ENCODE measurements at regions not wholly inside any gene's neighbourhood (a gene's known extent, or its start where the extent isn't known, plus 50 kb on each side); places are given as distances from the start of the nearest gene placed in this dataset.
"Not testable (repeated sequence)": the region's sequence is repeated elsewhere in the genome, so short reads cannot be mapped to it uniquely, and the experiment has no call there.

DNA sequence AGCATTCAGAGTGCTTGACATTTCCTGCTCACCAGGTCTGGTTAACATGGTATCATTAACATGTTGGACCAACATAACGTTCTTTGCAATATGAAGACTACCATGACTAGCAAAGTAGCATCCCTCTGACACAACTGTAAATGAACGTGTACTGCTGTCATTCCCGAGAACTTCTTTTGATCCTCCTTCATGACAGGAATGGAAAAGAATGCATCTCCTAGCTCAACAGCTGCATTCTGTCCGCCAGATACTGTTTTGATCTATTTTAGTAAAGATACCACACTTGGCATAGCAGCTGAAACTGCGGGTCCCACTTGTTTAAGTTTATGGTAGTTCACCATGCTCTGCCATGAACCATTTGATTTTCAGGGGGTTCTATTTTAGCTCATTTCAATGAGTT, 144.2 kb upstream of the PARD3B start:
- Histone ChIP-seq H3K27ac (ENCODE audit: low read depth in 1 of 2, low read length in 1 of 2) (no peak overlapping the region), H3K36me3 (ENCODE audit: control insufficient read depth in 2 of 2, insufficient read depth in 2 of 2, low read length in 1 of 2) (no peaks in the 10 kb centered on the region), H3K9me3 (ENCODE audit: control insufficient read depth in 2 of 2, insufficient read depth in 1 of 2, low read length in 1 of 2) (no peaks in the 10 kb centered on the region), H3K27me3 (ENCODE audit: control insufficient read depth in 2 of 2, insufficient read depth in 1 of 2, low read length in 1 of 2) (no peaks in the 10 kb centered on the region), H3K4me3 (ENCODE audit: low read length in 2 of 2) (no peak overlapping the region), H3K4me1 (ENCODE audit: control insufficient read depth in 2 of 2, insufficient read depth in 2 of 2, low read length in 2 of 2) (no peaks in the 10 kb centered on the region)
- DNase-seq (ENCODE audit: low read depth in 6 of 9, low spot score in 9 of 9): no peak
- 93% methylated on average over 5 of the region's 5 CpGs for WGBS

DNA sequence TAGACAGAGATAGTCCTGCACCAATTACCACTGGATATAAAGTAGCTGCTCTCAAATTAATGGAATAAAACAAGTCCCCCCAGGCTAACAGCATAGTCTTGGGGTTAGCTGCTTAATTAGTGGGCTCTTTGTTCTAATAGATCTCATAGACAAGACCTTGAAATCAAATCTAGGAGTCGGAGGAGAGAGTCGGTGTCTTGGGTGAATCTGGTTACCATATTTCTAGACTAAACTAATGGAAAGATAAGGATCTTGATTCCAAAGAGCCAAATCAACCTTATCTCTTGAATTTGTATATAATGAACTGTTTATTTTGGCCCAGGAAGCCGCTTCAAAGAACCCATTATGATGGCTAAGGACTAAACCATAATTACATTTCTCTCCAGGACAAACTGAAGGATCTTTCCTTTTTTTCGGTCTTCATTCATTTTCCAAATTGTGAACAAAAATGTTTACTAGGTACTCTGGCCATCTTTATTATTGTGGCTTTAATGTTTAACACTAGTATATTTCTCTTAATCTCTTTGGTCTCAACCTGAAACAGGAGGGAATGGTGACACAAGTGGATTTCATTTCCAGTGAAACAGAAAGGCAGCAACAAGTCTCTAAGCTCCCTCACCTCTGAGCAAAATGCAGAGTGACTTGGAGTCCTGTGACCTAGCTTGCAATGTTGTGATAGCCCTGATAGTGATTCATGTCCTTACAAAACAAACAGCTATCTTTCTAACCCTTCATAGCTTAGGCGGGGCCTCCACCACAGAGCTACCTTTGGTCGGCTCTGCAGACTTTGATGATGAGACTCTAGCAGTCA, 137.9 kb upstream of the PARD3B start:
- Histone ChIP-seq H3K9me3 (ENCODE audit: control insufficient read depth in 2 of 2, insufficient read depth in 1 of 2, low read length in 1 of 2) (no peaks in the 10 kb centered on the region), H3K4me3 (ENCODE audit: low read length in 2 of 2) (no peak overlapping the region), H3K27ac (ENCODE audit: low read depth in 1 of 2, low read length in 1 of 2) (no peak overlapping the region), H3K4me1 (ENCODE audit: control insufficient read depth in 2 of 2, insufficient read depth in 2 of 2, low read length in 2 of 2) (no peaks in the 10 kb centered on the region), H3K27me3 (ENCODE audit: control insufficient read depth in 2 of 2, insufficient read depth in 1 of 2, low read length in 1 of 2) (no peaks in the 10 kb centered on the region), H3K36me3 (ENCODE audit: control insufficient read depth in 2 of 2, insufficient read depth in 2 of 2, low read length in 1 of 2) (no peaks in the 10 kb centered on the region)
- WGBS: 91% methylated on average over 6 of the region's 6 CpGs
- DNase-seq (ENCODE audit: low read depth in 6 of 9, low spot score in 9 of 9): no peak

DNA sequence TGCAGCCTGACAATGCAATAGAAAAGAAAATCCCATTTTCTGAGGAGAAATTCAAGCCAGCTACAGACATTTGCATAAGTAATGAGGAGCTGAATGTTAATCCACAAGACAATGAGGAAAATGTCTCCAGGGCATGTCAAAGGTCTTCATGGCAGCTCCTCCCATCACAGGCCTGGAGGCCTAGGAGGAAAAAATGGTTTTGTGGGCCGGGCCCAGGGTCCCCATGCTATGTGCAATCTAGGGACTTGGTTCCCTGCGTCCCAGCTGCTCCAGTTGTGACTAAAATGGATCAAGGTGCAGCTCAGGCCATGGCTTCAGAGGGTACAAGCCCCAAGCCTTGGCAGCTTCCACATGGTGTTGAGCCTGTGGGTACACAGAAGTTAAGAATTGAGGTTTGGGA, 132.5 kb upstream of the PARD3B start:
- 84% methylated on average over 2 of the region's 2 CpGs for WGBS
- H3K4me1 ChIP-seq (ENCODE audit: control insufficient read depth in 2 of 2, insufficient read depth in 2 of 2, low read length in 2 of 2); H3K36me3 ChIP-seq (ENCODE audit: control insufficient read depth in 2 of 2, insufficient read depth in 2 of 2, low read length in 1 of 2); H3K27me3 ChIP-seq (ENCODE audit: control insufficient read depth in 2 of 2, insufficient read depth in 1 of 2, low read length in 1 of 2); H3K9me3 ChIP-seq (ENCODE audit: control insufficient read depth in 2 of 2, insufficient read depth in 1 of 2, low read length in 1 of 2); DNase-seq (ENCODE audit: low read depth in 6 of 9, low spot score in 9 of 9); H3K27ac ChIP-seq (ENCODE audit: low read depth in 1 of 2, low read length in 1 of 2); H3K4me3 ChIP-seq (ENCODE audit: low read length in 2 of 2): not testable (repeated sequence)

DNA sequence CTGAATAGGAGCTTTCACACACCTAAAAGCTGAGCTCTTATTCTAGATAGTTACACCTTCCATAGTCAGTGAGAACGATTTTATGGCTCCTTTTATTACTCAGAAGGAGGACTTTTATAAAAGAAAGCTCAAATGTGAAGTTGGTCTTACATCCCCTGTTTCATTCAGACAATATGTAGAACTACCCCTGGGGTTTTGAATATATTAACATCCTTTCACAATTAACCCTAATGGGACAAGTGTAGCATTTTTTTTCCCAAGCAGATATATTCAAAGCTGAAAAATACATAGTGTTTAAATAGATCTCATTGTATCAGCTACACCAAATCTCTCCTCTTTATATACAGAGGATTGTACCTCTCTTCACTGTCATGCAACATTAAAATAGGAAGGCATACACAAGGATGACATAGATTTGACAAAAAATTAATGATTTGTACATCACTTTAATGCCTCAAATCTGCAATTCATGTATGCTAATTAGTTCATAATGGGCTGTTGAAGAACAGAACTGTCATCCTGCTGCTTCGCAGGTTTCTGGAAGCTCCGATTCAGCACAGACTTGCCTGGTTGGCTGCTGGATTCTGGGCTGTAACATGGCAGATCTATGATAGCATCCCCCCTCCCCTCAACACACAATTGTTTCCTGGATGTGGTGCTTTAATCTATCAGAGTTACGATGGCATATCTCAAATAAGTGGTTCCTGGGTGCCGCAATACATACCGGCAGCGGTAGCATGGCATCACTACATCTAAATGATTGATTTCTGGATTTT, 129.7 kb upstream of the PARD3B start:
- WGBS: 92% methylated on average over 7 of the region's 7 CpGs
- Histone ChIP-seq H3K27me3 (ENCODE audit: control insufficient read depth in 2 of 2, insufficient read depth in 1 of 2, low read length in 1 of 2) (no peaks in the 10 kb centered on the region), H3K9me3 (ENCODE audit: control insufficient read depth in 2 of 2, insufficient read depth in 1 of 2, low read length in 1 of 2) (peaks cover 0 to 9% of the 10 kb centered on the region in 2 donors), H3K4me3 (ENCODE audit: low read length in 2 of 2) (no peak overlapping the region), H3K36me3 (ENCODE audit: control insufficient read depth in 2 of 2, insufficient read depth in 2 of 2, low read length in 1 of 2) (no peaks in the 10 kb centered on the region), H3K4me1 (ENCODE audit: control insufficient read depth in 2 of 2, insufficient read depth in 2 of 2, low read length in 2 of 2) (no peaks in the 10 kb centered on the region), H3K27ac (ENCODE audit: low read depth in 1 of 2, low read length in 1 of 2) (no peak overlapping the region)
- no peak for DNase-seq (ENCODE audit: low read depth in 6 of 9, low spot score in 9 of 9)

DNA sequence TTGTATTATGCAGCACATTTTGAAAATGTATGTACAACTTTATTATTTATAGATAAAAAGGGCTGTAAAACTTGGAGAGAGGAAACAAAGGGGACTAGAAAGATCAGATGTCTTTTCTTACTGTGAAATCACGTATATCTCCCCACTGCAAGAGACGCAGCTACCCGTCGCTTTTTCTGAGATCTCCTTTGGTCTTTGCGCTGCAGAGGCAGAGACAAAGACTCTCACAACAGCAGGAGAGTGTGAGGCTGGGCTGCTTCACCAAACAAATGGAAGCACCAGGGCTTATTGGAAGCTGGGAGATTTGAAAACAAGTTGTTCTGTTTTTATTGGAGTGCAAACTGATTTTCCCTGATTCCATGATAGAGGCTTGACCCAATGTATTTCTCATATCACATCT, 129.0 kb upstream of the PARD3B start:
- no peak overlapping the region for H3K27ac ChIP-seq (ENCODE audit: low read depth in 1 of 2, low read length in 1 of 2)
- no peaks in the 10 kb centered on the region for H3K27me3 ChIP-seq (ENCODE audit: control insufficient read depth in 2 of 2, insufficient read depth in 1 of 2, low read length in 1 of 2)
- no peak for DNase-seq (ENCODE audit: low read depth in 6 of 9, low spot score in 9 of 9)
- H3K4me3 ChIP-seq (ENCODE audit: low read length in 2 of 2): no peak overlapping the region
- H3K36me3 ChIP-seq (ENCODE audit: control insufficient read depth in 2 of 2, insufficient read depth in 2 of 2, low read length in 1 of 2): no peaks in the 10 kb centered on the region
- H3K4me1 ChIP-seq (ENCODE audit: control insufficient read depth in 2 of 2, insufficient read depth in 2 of 2, low read length in 2 of 2): no peaks in the 10 kb centered on the region
- WGBS: 93% methylated on average over 5 of the region's 5 CpGs
- peaks cover 0 to 9% of the 10 kb centered on the region in 2 donors for H3K9me3 ChIP-seq (ENCODE audit: control insufficient read depth in 2 of 2, insufficient read depth in 1 of 2, low read length in 1 of 2)

DNA sequence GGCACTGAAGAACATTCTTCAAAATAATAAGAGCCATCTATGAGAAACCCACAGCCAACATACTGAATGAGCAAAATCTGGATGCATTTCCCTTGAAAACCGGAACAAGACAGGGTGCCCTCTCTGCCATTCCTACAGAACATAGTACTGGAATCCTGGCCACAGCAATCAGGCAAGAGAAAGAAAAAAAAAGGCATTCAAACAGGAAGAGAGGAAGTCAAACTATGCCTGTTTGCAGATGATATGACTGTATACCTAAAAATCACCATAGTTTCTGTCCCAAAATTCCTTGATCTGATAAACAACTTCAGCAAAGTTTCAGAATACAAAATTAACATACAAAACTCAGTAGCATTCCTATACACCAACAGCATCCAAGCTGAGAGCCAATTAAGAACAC, 119.5 kb upstream of the PARD3B start:
- 87% methylated on average over 1 of the region's 1 CpG for WGBS
- no peak overlapping the region for H3K4me3 ChIP-seq (ENCODE audit: low read length in 2 of 2)
- no peaks in the 10 kb centered on the region for H3K36me3 ChIP-seq (ENCODE audit: control insufficient read depth in 2 of 2, insufficient read depth in 2 of 2, low read length in 1 of 2)
- no peaks in the 10 kb centered on the region for H3K27me3 ChIP-seq (ENCODE audit: control insufficient read depth in 2 of 2, insufficient read depth in 1 of 2, low read length in 1 of 2)
- no peak for DNase-seq (ENCODE audit: low read depth in 6 of 9, low spot score in 9 of 9)
- H3K4me1 ChIP-seq (ENCODE audit: control insufficient read depth in 2 of 2, insufficient read depth in 2 of 2, low read length in 2 of 2): no peaks in the 10 kb centered on the region
- H3K27ac ChIP-seq (ENCODE audit: low read depth in 1 of 2, low read length in 1 of 2): no peak overlapping the region
- H3K9me3 ChIP-seq (ENCODE audit: control insufficient read depth in 2 of 2, insufficient read depth in 1 of 2, low read length in 1 of 2): no peaks in the 10 kb centered on the region

DNA sequence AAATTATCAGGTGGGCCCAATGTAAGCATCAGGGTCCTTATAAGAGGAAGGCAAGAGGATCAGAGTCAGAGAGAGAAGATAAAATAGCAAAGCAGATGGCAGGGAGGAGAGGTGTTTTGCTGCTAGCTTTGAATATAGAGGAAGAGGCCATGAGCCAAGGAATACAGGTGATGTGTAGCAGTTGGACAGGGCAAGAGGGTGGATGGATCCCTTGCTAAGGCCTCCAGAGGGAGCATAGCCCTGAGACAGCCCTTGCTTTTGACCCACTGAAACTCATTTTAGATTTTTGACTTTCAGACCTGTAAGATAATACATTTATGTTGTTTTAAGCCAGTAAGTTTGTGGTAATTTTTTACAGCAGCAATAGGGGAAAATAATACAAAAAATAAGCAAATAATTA, 116.6 kb upstream of the PARD3B start:
- Histone ChIP-seq H3K36me3 (ENCODE audit: control insufficient read depth in 2 of 2, insufficient read depth in 2 of 2, low read length in 1 of 2) (no peaks in the 10 kb centered on the region), H3K9me3 (ENCODE audit: control insufficient read depth in 2 of 2, insufficient read depth in 1 of 2, low read length in 1 of 2) (peaks cover 0 to 2% of the 10 kb centered on the region in 2 donors), H3K4me1 (ENCODE audit: control insufficient read depth in 2 of 2, insufficient read depth in 2 of 2, low read length in 2 of 2) (no peaks in the 10 kb centered on the region), H3K27ac (ENCODE audit: low read depth in 1 of 2, low read length in 1 of 2) (no peak overlapping the region), H3K4me3 (ENCODE audit: low read length in 2 of 2) (no peak overlapping the region), H3K27me3 (ENCODE audit: control insufficient read depth in 2 of 2, insufficient read depth in 1 of 2, low read length in 1 of 2) (no peaks in the 10 kb centered on the region)
- DNase-seq (ENCODE audit: low read depth in 6 of 9, low spot score in 9 of 9): no peak

DNA sequence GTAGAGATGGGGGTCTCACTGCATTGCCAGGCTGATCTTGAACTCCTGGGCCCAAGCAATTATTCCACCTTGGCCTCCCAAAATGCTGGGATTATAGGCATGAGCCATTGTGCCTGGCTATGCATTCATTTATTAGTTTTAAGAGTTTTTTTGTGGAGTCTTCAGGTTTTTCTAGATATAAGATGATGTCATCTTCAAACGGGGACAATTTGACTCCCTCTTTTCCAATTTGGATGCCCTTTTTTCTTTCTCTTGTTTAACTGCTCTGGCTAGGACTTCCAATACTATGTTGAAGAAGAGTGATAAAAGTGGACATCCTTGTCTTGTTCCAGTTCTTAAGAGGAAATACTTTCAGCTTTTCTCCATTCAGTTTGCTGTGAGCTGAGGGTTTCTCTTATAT, 113.7 kb upstream of the PARD3B start:
- H3K27me3 ChIP-seq (ENCODE audit: control insufficient read depth in 2 of 2, insufficient read depth in 1 of 2, low read length in 1 of 2): no peaks in the 10 kb centered on the region
- DNase-seq (ENCODE audit: low read depth in 6 of 9, low spot score in 9 of 9): no peak
- H3K4me3 ChIP-seq (ENCODE audit: low read length in 2 of 2): no peak overlapping the region
- peaks cover 0 to 2% of the 10 kb centered on the region in 2 donors for H3K9me3 ChIP-seq (ENCODE audit: control insufficient read depth in 2 of 2, insufficient read depth in 1 of 2, low read length in 1 of 2)
- H3K27ac ChIP-seq (ENCODE audit: low read depth in 1 of 2, low read length in 1 of 2): no peak overlapping the region
- H3K36me3 ChIP-seq (ENCODE audit: control insufficient read depth in 2 of 2, insufficient read depth in 2 of 2, low read length in 1 of 2): no peaks in the 10 kb centered on the region
- H3K4me1 ChIP-seq (ENCODE audit: control insufficient read depth in 2 of 2, insufficient read depth in 2 of 2, low read length in 2 of 2): no peaks in the 10 kb centered on the region
- 94% methylated on average over 1 of the region's 1 CpG for WGBS

DNA sequence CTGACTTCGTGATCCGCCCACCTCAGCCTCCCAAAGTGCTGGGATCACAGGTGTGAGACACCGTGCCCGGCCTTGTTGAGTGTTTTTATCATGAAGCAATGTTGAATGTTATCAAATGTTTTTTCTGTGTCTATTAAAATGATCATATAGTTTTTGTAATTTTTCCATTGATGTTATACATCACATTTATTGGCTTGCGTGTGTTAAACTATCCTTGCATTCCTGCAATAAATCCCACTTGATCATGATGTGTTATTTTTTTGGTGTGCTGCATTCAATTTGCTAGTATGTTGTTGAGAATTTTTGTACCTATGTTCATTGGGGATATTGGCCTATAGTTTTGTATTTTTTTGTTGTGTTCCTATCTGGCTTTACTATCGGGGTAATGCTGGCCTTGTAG, 113.1 kb upstream of the PARD3B start:
- H3K9me3 ChIP-seq (ENCODE audit: control insufficient read depth in 2 of 2, insufficient read depth in 1 of 2, low read length in 1 of 2): peaks cover 0 to 2% of the 10 kb centered on the region in 2 donors
- no peak for DNase-seq (ENCODE audit: low read depth in 6 of 9, low spot score in 9 of 9)
- H3K4me1 ChIP-seq (ENCODE audit: control insufficient read depth in 2 of 2, insufficient read depth in 2 of 2, low read length in 2 of 2): no peaks in the 10 kb centered on the region
- H3K27ac ChIP-seq (ENCODE audit: low read depth in 1 of 2, low read length in 1 of 2): no peak overlapping the region
- H3K36me3 ChIP-seq (ENCODE audit: control insufficient read depth in 2 of 2, insufficient read depth in 2 of 2, low read length in 1 of 2): no peaks in the 10 kb centered on the region
- 97% methylated on average over 6 of the region's 6 CpGs for WGBS
- H3K27me3 ChIP-seq (ENCODE audit: control insufficient read depth in 2 of 2, insufficient read depth in 1 of 2, low read length in 1 of 2): no peaks in the 10 kb centered on the region
- H3K4me3 ChIP-seq (ENCODE audit: low read length in 2 of 2): no peak overlapping the region

Measured in thymus (tissue), 11 donors.